Ureter (tissue), 1 donor: ENCODE measurements at regions not wholly inside any gene's neighbourhood (a gene's known extent, or its start where the extent isn't known, plus 50 kb on each side); places are given as distances from the start of the nearest gene placed in this dataset.
"Not testable (repeated sequence)": the region's sequence is repeated elsewhere in the genome, so short reads cannot be mapped to it uniquely, and the experiment has no call there.

ENCODE experiments used
- DNase-seq: peaks from one replicate; pipeline ENCODE4 v3.0.0-alpha.2; 2020; ENCODE audit warnings: low spot score
- donor health status: DM: yes; HTN: yes; CAD: no.

DNA sequence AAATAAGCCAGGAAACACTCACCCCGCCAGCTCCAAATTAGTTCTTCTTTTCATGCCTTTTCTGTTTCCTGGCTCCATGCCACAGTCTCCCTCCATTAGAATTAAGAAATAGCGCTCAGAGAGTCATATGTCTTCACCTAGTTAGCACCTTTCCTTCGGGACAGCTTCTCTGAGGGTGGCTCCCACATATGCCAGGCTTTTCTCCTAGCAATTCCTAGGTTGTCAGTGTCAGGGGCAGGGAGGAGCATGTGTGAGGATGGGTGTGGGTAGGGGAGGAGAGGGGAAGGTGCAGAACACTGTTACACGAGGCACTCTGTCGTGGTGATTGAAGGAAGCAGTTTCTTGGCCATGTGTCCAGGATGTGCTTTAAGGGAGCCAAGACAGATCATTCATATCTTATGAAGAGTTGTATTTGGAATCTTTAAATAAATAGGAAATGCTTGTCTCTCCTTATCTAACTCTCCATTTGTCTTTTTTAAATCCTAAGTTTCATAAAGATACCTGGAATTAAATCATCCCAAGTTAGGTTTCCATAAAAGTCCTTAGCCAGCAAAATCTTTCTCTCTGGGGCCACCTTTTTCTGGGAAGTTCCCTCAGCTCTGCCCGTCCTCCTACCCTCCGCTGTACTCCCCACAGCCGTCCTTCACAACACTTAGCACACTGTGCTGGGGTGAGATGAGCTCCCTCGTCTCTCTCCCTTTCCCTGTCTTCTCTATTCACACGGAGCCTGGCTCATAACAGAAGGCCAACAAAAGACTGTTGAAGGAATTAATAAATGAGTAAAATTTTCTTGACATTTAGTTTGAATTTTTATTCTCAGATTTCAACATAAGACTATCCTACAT is 361.0 kb downstream of the CD83 start:
- DNase-seq: no peak

DNA sequence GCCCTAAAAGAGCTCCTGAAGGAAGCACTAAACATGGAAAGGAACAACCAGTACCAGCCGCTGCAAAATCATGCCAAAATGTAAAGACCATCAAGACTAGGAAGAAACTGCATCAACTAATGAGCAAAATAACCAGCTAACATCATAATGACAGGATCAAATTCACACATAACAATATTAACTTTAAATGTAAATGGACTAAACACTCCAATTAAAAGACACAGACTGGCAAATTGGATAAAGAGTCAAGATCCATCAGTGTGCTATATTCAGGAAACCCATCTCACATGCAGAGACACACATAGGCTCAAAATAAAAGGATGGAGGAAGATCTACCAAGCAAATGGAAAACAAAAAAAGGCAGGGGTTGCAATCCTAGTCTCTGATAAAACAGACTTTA is 364.4 kb downstream of the CD83 start:
- not testable (repeated sequence) for DNase-seq

DNA sequence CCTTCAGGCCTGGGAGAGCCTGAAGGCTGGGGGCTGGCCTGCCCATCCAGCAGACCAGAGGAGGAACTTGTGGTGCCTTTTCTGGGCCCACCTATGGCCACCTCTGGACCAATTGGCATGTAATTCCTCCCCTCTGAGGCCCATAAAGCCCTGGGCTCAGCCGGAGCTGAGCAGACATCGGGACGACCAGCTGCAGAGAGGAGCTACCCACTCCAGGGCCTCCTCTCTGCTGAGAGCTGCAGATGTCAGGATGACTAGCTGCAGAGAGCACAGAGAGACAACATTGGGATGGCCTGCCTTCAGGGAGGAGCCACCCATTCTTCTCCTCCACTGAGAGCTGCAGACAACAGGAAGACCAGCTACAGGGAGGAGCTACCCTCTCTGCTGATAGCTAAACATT is 370.1 kb downstream of the CD83 start:
- DNase-seq: no peak

DNA sequence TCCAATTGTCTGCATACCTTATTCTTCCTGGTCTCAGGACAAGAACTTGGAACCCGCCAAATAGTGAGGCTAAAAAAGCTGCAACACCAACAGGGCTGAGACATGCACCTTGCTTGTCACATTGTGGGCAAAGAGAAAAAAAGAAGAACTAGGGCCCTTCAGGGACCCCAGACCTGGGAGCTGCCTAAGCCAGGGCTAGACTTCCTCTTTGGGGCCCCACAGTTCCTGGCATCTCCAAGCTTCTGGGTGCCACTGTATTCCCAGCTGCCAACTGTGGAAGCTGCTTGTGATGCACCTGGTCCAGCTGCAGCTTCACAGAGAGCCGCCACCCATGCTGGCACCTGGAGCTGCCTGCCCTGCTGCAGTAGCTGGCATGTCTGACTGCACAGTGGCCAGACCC is 370.6 kb downstream of the CD83 start:
- no peak for DNase-seq

DNA sequence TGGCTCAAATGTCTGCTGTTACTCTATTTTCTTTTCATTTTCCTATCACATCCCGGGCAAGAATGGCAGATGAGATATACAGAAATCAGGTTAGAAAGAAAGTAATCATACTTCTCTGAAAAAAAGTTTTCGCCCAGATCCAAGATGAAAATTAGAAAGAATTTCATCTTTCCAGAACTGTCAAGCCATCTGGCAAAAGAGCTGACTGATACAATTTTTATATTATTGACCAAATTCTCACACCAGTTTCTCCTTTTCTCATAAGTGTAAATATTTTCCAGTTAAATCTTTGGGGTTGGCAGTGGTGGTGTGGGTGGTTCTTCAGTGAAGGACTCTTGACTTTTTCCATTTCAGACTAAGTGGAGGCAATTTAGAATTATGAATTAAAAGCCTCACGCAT is 371.9 kb downstream of the CD83 start:
- DNase-seq: no peak

DNA sequence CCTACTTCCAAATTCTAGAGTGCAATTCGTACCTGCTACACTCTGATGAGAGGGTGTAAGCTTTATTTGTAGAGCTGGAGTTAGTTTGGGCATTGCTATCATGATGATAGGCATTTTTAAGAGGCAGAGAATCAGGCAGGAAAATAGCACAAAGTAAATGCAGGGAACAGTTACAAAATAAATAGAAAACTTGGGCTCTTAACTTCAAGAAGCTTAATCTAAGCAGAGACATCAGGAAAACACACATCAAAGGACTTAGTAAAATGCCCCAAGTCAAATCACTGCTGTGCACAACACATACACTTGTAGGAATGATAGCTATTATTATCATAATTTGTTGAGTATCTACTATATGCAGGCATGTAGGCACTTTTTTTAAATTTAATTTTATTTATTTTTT is 381.2 kb downstream of the CD83 start:
- DNase-seq: no peak

DNA sequence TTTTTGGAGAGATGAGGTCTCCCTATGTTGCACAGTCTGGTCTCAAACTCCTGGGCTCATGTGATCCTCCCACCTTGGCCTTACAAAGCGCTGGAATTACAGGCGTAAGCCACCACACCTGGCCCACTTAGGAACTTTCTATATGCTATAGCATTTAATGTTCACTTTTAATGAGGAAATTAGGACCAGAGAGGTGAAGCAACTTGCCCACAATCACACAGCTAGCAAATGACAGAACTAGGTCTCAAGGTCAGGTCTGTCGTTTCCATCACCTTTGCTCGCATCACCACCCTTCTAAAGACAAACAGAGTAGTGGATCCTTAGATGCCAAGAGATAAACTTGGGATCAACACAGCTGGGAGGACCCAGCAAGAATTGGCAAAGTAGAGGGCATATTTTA is 381.7 kb downstream of the CD83 start:
- no peak for DNase-seq

DNA sequence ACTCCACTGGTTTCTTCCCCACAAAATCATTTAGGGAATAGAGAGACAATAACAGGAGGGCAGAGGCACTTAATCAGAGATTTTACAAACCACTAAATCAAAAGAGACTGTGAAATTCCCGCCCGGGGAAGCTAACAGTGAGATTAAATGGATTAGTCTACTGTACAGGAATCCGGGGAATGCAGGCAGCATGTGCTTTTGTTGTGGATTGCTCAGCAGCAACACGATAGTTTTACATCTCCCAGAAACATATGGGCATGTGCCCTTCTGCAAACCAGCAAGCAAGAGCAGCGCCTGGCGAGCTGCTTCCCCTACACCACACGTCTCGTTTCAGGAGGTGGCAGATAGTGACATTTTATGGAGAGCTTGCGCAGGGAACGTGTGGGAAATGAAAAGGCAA is 382.3 kb downstream of the CD83 start:
- DNase-seq: no peak

DNA sequence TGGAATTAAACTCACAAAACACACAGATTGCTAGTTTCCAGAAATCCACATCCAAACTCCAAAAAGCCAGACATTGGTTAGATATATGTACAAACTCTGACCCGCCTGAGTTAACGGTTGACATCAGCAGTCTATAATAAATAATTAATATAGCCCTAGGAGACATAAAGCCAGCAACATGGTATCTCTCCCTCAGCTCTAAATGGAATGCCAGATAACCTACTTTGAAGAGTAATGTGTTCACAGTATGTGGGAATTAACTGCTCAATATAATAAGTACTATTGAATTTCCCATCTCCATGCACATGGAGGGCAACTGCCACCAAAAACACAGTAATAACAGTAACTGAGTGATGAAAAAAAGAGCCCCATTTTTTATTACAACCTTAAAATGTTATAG is 383.2 kb downstream of the CD83 start:
- no peak for DNase-seq

DNA sequence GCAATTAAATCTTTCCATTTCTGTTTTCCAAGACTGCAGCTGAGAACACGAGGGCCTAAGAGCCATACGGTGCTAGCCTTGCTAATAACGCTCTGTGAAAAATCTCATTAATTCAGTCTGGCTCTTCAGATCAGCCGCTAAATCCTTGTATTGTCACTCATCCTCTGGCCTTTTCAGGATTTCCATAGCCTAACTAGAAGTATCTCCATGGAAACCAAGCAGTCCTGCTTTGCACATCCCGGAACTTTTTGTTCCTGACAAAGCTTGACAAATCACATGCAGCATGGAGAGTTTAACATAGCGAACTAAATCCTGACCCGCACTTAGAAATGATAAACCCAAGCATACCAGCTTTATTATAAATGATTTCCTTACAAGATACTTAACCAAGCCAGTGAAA is 383.7 kb downstream of the CD83 start:
- DNase-seq: no peak

DNA sequence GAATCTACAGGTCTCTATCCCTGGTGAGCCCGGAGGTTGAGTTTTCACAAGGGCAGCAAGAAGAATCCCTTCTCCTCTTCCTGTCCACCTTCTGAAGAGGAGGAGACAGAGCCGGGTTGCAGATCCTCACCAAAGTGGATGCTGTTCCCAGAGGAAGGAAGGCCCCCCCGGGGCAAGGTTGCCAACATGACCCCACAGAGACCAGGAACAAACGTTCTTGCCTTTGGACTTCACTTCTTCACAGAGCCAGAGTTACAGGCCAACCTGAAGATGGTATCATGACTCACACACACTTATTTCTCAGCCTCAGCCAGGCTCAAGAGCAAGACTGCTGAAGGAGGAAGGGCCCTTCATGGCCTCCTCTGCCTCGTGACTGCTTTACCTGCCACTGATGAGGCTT is 384.3 kb downstream of the CD83 start:
- DNase-seq: no peak

DNA sequence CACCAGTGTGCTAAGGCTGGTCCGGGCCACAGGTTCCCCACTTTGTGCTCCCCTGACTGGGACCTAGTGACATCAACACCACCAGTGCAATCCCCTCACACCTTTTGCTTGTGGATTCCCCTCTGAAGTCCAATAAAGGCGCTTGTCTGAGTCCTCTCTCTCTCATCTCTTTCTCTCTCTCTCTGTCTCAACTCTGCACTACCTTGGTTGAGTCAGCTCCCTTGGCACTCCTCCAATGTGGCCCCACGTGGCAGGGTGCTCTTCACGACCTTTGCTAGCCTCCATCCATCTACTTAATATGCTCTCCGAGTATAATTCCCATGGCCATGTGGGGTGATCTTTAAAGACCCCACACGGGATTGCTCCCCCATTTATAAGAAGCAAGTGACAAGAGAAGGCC is 385.0 kb downstream of the CD83 start:
- no peak for DNase-seq

DNA sequence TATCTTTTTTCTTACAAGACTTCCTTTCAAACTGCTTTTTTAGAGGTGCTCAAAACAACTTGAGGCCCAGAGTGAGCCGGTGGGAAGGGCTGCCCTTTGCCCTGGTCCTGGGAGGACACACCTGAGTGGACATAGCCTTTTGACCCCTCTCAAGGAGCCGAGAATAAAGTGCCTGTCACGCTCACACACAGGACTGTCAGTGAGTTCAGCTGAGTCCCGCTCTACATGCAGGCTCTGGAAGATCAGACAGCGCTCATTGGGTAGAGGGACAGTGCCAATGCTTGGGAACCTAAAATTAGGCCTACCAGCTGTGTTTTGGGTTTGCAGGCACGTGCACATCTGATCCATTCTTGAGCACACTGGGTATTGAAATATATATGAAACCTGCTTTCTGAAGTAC is 387.8 kb downstream of the CD83 start:
- DNase-seq: no peak

DNA sequence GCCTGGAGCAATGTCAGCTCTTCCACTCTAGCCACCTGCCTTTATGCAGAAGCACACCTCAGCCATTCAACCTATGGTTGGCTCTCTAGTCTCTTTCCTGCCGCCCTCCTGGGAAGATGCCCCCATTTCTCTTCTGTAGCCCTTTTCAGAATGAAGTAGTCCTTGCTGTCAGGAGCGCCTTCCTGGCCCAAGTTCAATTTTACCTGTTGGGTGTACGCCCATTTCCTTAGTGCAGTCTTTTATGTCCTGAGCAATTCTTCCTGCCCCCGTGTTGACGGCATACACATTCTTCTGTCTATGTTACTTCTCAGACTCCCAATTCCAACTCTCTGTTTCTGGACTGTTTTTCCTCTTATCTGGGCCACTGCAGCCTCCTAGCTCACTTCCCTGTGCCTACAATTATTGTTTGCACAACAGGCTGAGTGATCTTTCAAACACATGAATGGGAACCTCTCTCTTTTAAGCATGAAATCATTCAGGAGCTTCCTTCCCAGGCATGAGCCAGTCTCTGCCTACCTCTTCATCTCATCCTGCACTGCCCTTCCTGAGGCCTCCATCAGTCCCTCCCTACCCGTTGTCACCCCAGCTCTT is 389.2 kb downstream of the CD83 start:
- DNase-seq: no peak

DNA sequence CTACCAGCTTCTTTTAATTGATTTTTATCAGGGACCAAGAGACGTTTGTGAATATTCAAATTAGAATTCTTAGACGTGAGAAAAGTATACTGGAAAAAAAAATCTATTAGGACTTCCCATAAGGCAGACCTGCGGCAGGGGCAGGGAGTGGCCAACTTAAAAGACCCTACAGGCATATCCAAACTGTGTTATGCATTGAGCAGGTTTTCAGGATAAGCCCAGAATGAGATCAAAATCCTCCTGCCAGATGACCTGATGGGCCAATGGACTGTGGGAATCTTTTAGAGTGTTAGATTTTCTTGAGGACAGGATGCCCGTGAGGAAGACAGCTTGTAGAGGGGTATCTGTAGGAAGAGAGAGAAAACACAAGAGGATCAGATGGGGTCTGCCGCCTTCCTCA is 391.5 kb downstream of the CD83 start:
- no peak for DNase-seq

DNA sequence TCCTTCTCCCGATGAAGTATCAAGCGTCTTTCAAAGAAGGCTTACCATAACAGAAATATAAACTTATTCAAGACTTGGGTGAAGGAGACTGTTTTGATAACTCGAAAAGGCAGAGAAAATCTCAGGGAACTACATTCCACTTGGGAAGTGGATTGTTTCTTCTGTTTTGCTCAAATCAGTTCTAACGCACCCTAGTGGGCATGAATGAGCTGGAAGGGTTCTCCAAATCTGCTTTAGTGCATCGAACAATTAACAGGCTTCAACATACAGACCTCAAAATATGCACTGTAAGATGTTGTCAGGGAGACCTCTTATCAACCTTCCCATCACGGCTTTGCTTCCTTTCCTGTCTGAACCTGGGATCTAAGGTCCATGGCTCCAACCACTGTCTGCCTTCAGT is 392.5 kb downstream of the CD83 start:
- DNase-seq: no peak

DNA sequence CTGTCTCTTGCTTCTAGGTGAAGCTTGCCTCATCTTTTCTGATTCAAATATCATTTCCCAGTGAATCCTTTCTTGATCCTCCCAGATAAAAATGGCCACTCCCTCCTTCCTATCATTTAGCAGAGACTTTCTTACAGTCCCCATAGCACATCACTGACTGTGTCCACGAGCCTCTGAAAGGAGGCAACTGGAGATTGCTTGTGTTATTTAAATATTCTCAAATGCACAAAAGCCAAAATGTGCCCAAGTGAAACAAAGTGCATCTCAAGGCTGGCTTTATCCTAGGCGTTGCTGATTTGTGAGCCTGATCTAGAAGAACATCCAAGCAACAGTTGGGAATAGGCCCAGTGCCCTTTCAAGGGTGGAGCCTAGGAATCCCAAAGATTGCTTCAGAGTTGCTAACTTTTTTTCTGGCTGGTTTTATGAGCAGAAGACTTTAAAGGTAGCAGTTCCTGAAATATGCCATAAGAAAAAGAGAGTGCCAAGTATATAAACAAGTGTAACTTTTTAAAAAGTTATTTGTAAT is 393.6 kb downstream of the CD83 start:
- DNase-seq: no peak

DNA sequence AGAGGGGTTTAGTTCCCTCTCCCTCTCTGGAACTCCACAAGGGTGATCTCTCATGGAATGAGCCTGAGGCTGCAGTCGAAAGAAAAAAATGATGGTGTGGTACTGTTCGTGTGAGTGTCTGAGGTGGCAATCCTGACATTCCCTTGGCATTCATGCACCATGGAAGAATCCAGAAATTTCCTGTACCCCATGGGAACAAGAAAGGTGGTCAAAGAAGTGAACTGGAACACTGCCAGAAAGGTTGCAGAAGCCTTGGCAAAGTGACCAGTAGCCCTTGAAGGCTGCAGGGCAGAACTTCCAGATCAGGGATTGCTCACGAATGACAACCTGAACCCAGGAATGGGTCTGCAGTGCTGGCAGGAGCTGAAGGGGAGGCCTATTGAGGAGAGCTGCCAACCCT is 394.7 kb downstream of the CD83 start:
- DNase-seq: no peak

DNA sequence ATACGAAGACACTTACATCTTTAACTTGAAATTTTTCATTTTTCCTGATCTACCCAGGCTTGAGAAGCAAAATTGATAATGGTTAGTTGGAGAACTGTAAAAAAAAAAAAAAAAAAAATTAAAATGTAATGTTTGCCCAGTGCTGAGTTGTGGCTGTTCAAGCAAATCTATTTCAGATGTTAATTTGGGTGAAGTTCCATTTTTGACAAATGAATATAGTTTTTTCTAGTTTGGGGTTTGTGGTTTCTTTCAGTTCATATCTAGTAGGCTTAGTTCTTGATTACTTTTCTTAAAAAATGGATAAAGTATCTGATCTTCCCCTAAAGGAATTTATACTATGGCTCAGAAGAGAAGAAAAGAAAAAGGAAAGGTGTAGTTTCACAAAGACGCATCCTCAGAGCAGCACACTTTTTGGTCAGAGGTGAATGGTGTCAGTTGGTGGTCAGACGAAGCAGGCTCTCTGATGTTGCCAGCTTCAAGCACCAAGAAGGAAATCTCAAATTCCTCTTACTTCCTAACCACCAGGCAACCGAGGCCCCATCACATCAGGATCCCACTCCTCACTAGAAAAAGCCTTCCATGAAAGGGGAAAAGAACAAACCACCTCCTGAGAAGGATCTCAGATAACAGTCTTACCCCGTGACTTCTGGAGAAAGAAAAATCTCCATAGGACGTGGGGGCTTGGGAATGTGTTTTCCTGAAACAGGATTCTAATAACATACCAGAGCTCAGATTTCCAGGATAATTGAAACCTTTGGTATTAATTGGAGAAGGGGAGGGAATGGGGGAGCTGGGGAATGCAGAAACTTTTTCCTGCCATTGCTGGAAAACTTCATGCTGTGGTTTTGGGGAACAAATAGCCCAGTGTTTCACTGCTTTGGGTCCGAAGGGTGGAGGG is 396.2 kb downstream of the CD83 start:
- DNase-seq: no peak

DNA sequence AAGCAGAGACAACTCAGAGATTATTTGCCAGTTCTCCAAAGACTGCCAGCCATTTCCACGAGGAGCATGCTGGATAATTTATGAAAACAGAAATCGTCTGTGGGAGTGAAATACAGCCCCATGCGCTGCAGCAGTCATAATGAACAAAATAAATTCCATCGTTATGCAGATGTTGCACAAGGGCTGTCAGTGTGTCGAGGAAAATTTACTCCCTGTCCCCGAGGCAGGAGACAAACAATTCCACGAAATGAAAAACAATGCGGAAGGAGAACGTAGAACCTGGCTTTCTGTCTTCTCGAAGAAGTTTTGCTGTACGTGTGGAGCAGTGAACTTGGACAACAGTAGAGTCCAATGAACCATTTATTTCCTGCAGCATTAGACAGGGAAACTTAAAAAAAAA is 399.4 kb downstream of the CD83 start:
- no peak for DNase-seq

DNA sequence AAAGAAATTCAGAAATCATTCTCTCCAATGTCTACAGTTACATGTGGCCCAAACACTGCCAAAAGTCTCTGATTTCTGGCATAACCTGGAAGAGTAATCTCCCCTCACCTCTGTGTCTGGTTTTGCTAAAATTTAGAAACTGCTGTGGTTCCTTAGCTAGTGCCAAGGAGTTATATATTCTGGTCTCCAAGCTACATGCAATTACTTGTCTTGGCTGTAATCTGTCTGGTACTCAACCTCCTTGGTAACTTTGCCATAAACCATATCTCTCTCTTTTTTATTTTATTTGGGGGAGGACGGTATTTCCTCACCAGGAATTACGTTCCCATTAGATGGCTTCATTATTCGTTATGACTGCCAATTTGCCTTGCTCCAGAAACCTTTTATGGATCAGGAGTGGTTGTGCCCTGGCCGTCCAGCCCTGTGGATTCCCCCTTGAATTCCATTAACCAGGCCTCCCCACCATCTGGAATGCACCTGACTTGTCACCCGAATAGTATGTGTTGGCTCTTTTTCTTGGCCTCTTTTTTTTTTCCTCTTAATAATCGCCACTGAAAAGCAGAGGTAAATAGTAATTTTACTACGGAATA is 400.0 kb downstream of the CD83 start:
- DNase-seq: no peak
